GM23338 (cell line): ENCODE measurements at regions not wholly inside any gene's neighbourhood (a gene's known extent, or its start where the extent isn't known, plus 50 kb on each side); places are given as distances from the start of the nearest gene placed in this dataset.

Experiments
- EZH2 ChIP-seq: fragments of 200-600 bp; sonication (generic); IDR thresholded peaks from one replicate; pipeline ENCODE4 v1.8.0; 2017; ENCODE audit warnings: antibody characterized with exemption, mild to moderate bottlenecking, low read depth; ENCODE audit not compliant: unreplicated experiment
- JUNB ChIP-seq: IDR thresholded peaks from one replicate; pipeline ENCODE4 v1.6.1; 2016; ENCODE audit warnings: antibody characterized with exemption; ENCODE audit not compliant: unreplicated experiment
- POLR2AphosphoS5 ChIP-seq: IDR thresholded peaks from 2 replicates; pipeline ENCODE4 v1.6.1; 2016; ENCODE audit warnings: antibody characterized with exemption, low read depth
- TF ChIP-seq, protein P1 (sequence below), 2 experiments: fragments of 200-600 bp in 1 of 2; sonication (generic) in 1 of 2; conservative IDR thresholded peaks; 2 replicates each; pipeline versions ENCODE4 v1.5.1 to v1.6.1; 2016 to 2017; ENCODE audit warnings: antibody characterized with exemption in 2 of 2, low read depth in 2 of 2, mild to moderate bottlenecking in 2 of 2, moderate library complexity in 1 of 2

DNA sequence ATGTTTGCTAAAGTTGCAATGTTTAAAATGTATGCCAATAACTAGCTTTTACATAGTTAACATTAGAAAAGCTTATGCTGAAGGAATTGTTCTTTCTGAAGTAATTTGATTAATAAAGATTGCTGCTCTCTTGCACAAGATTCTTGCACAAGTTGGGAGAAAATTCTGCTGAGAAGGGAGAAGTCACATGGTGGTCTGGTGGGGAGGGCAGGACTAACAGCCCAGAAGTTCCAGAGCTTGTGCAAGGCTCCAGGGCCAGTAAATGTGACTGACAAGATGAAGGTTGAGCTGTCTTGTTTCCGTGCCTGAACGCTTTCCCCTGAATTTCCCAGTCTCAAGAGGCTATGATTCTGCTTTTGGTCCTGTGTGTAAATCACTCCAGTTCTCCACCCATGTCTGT lies 112.9 kb upstream of the VCX start:
- TF ChIP-seq, protein P1, sequence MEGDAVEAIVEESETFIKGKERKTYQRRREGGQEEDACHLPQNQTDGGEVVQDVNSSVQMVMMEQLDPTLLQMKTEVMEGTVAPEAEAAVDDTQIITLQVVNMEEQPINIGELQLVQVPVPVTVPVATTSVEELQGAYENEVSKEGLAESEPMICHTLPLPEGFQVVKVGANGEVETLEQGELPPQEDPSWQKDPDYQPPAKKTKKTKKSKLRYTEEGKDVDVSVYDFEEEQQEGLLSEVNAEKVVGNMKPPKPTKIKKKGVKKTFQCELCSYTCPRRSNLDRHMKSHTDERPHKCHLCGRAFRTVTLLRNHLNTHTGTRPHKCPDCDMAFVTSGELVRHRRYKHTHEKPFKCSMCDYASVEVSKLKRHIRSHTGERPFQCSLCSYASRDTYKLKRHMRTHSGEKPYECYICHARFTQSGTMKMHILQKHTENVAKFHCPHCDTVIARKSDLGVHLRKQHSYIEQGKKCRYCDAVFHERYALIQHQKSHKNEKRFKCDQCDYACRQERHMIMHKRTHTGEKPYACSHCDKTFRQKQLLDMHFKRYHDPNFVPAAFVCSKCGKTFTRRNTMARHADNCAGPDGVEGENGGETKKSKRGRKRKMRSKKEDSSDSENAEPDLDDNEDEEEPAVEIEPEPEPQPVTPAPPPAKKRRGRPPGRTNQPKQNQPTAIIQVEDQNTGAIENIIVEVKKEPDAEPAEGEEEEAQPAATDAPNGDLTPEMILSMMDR (conservative IDR thresholded peaks at IDR 0.05; ENCODE audit: low read depth in 2 of 2), result no peak
- no peak for TF ChIP-seq POLR2AphosphoS5
- TF ChIP-seq EZH2, result no peak
- no peak for TF ChIP-seq JUNB
